ENCODE measurements at regions not wholly inside any gene's neighbourhood (a gene's known extent, or its start where the extent isn't known, plus 50 kb on each side); places are given as distances from the start of the nearest gene placed in this dataset. TPM values are rescaled to one million over a fixed set of nuclear protein-coding genes. Genes with fewer than 3 reads are reported as not detected.

GRCh38 chr9:93730648-93731047 is 154.3 kb downstream of the PHF2 start:
- H3K9me3 Mint-ChIP-seq: peaks cover 21% of the 10 kb centered on the region
- no peak overlapping the region for H3K27ac Mint-ChIP-seq
- DNase-seq: no peak
- no peaks in the 10 kb centered on the region for H3K4me1 Mint-ChIP-seq (ENCODE audit: low read depth)
- no peak for TF ChIP-seq CTCF (IDR thresholded peaks at IDR 0.05)
- no peaks in the 10 kb centered on the region; the same call in 1 of the 2 replicates for H3K36me3 Mint-ChIP-seq (ENCODE audit: low read depth)
- no peaks in the 10 kb centered on the region; the same call in 1 of the 2 replicates for H3K27me3 Mint-ChIP-seq (ENCODE audit: insufficient read depth)
- no peak overlapping the region for H3K4me3 Mint-ChIP-seq

- H3K9me3 Mint-ChIP-seq: peaks cover 21% of the 10 kb centered on the region
- peaks cover 2% of the 10 kb centered on the region for H3K27me3 Mint-ChIP-seq (ENCODE audit: insufficient read depth)
- H3K4me3 Mint-ChIP-seq: no peak overlapping the region
- DNase-seq: no peak
- H3K27ac Mint-ChIP-seq: no peak overlapping the region
- no peaks in the 10 kb centered on the region; the same call in 1 of the 2 replicates for H3K36me3 Mint-ChIP-seq (ENCODE audit: low read depth)
- no peak for TF ChIP-seq CTCF (IDR thresholded peaks at IDR 0.05)
- H3K4me1 Mint-ChIP-seq (ENCODE audit: low read depth): no peaks in the 10 kb centered on the region
Observed at GRCh38 chr9:93730217-93730616, 153.8 kb downstream of the PHF2 start.

Small RNAs in the stretch of these regions (microRNA-seq; reads per million reads assigned to microRNA genes)
- not detected for gene MIR4291
